Neural progenitor cell (in vitro differentiated cells): ENCODE measurements at regions not wholly inside any gene's neighbourhood (a gene's known extent, or its start where the extent isn't known, plus 50 kb on each side); places are given as distances from the start of the nearest gene placed in this dataset.
A peak's percentile ranks its signal among the peaks of the same experiment; 100 is the strongest.
"Not testable (repeated sequence)": the region's sequence is repeated elsewhere in the genome, so short reads cannot be mapped to it uniquely, and the experiment has no call there.

Experiments used
- DNase-seq: peaks from one replicate; pipeline ENCODE4 v3.0.0-alpha.2; 2016; ENCODE audit warnings: low spot score
- H2AFZ ChIP-seq: fragments of 200-600 bp; sonication (generic); replicated peaks from 2 replicates; pipeline ENCODE4 v1.6.1; 2016; ENCODE audit warnings: antibody characterized with exemption
- H3F3A ChIP-seq: fragments of 200-600 bp; sonication (generic); 2 replicates; pipeline ENCODE4 v1.6.1; 2016; ENCODE audit warnings: antibody characterized with exemption, low read depth
- H3K27ac ChIP-seq: fragments of 200-600 bp; sonication (generic); 2 replicates; pipeline ENCODE4 v1.5.1; 2016; ENCODE audit warnings: mild to moderate bottlenecking
- H3K27me3 ChIP-seq: fragments of 200-600 bp; sonication (generic); 2 replicates; pipeline ENCODE4 v1.6.1; 2016; ENCODE audit warnings: mild to moderate bottlenecking, moderate library complexity
- H3K36me3 ChIP-seq: fragments of 200-600 bp; sonication (generic); 2 replicates; pipeline ENCODE4 v1.5.1; 2016
- H3K4me1 ChIP-seq: fragments of 200-600 bp; sonication (generic); 2 replicates; pipeline ENCODE4 v1.6.1; 2016; ENCODE audit warnings: mixed run types
- H3K4me2 ChIP-seq: fragments of 200-600 bp; sonication (generic); 2 replicates; pipeline ENCODE4 v1.6.1; 2016
- H3K4me3 ChIP-seq: fragments of 200-600 bp; sonication (generic); 2 replicates; pipeline ENCODE4 v1.5.1; 2016
- H3K79me2 ChIP-seq: fragments of 200-600 bp; sonication (generic); 2 replicates; pipeline ENCODE4 v1.6.1; 2016; ENCODE audit warnings: low read depth
- H3K9ac ChIP-seq: fragments of 200-600 bp; sonication (generic); 2 replicates; pipeline ENCODE4 v1.6.1; 2016
- H3K9me3 ChIP-seq: fragments of 200-600 bp; sonication (generic); 2 replicates; pipeline ENCODE4 v1.5.1; 2016; ENCODE audit warnings: low read depth
- H4K20me1 ChIP-seq: fragments of 200-600 bp; sonication (generic); 2 replicates; pipeline ENCODE4 v1.6.1; 2016; ENCODE audit warnings: low read depth
- H3K27ac Mint-ChIP-seq: 3 replicates; pipeline ENCODE4 v1.8.0; 2021; ENCODE audit warnings: mixed read lengths
- H3K27me3 Mint-ChIP-seq: 2 replicates; pipeline ENCODE4 v1.8.0; 2022; ENCODE audit warnings: low read depth, mild to moderate bottlenecking, inconsistent platforms, moderate library complexity, mixed read lengths; ENCODE audit not compliant: insufficient read depth
- H3K36me3 Mint-ChIP-seq: 3 replicates; pipeline ENCODE4 v1.8.0; 2021; ENCODE audit warnings: mixed read lengths
- H3K4me1 Mint-ChIP-seq: 3 replicates; pipeline ENCODE4 v1.8.0; 2021; ENCODE audit warnings: mixed read lengths
- H3K4me3 Mint-ChIP-seq: 3 replicates; pipeline ENCODE4 v1.8.0; 2021; ENCODE audit warnings: mild to moderate bottlenecking, moderate library complexity, mixed read lengths
- H3K9me3 Mint-ChIP-seq: 3 replicates; pipeline ENCODE4 v1.8.0; 2020; ENCODE audit warnings: mixed read lengths
- CTCF ChIP-seq: fragments of 200-600 bp; sonication (generic); IDR thresholded peaks from 2 replicates; pipeline ENCODE4 v1.5.1; 2017; ENCODE audit warnings: antibody characterized with exemption, mild to moderate bottlenecking
- EZH2 ChIP-seq: fragments of 200-600 bp; sonication (generic); IDR thresholded peaks from 2 replicates; pipeline ENCODE4 v1.6.1; 2017; ENCODE audit warnings: antibody characterized with exemption, mild to moderate bottlenecking, moderate library complexity
- EZH2phosphoT487 ChIP-seq: fragments of 200-600 bp; sonication (generic); IDR thresholded peaks from 2 replicates; pipeline ENCODE4 v1.6.1; 2017; ENCODE audit warnings: antibody characterized with exemption

- H3K27me3 ChIP-seq = no peaks in the 10 kb centered on the region
- peak overlapping the region; percentile 9 for H3K4me2 ChIP-seq
- H3K4me1 ChIP-seq = peaks cover 40% of the 10 kb centered on the region
- H3K9ac ChIP-seq = no peak overlapping the region
- peaks cover 2% of the 10 kb centered on the region for H3K9me3 Mint-ChIP-seq
- H3K4me1 Mint-ChIP-seq = peaks cover 71% of the 10 kb centered on the region
- H3K4me3 ChIP-seq = no peak overlapping the region
- TF ChIP-seq EZH2phosphoT487 (no peak), EZH2 (no peak), CTCF (no peak)
- peak overlapping the region; percentile 83 for H3K27ac Mint-ChIP-seq
- no peak overlapping the region for H2AFZ ChIP-seq
- H3K36me3 Mint-ChIP-seq = peaks cover 2% of the 10 kb centered on the region
- no peaks in the 10 kb centered on the region for H3K79me2 ChIP-seq
- no peaks in the 10 kb centered on the region for H4K20me1 ChIP-seq
- H3K27ac ChIP-seq = peak overlapping the region; percentile 55
- peak overlapping the region; percentile 59 for H3K4me3 Mint-ChIP-seq
- peaks cover 20% of the 10 kb centered on the region for H3F3A ChIP-seq
- DNase-seq = peak; percentile 34
- peaks cover 13% of the 10 kb centered on the region for H3K27me3 Mint-ChIP-seq
- H3K9me3 ChIP-seq = no peaks in the 10 kb centered on the region
- H3K36me3 ChIP-seq = no peaks in the 10 kb centered on the region
Measured at GRCh38 chr9:81826517-81826906, 101.7 kb upstream of the SPATA31D4 start.

- Histone ChIP-seq H3K9ac (no peak overlapping the region), H3K27ac (no peak overlapping the region), H3K9me3 (no peaks in the 10 kb centered on the region), H3K79me2 (no peaks in the 10 kb centered on the region), H3F3A (peaks cover 16% of the 10 kb centered on the region), H4K20me1 (no peaks in the 10 kb centered on the region), H3K4me1 (peaks cover 34% of the 10 kb centered on the region), H3K36me3 (no peaks in the 10 kb centered on the region), H3K27me3 (no peaks in the 10 kb centered on the region), H2AFZ (no peak overlapping the region), H3K4me3 (no peak overlapping the region), H3K4me2 (no peak overlapping the region)
- Mint-ChIP-seq H3K4me3 (no peak overlapping the region), H3K36me3 (peaks cover 2% of the 10 kb centered on the region), H3K4me1 (peaks cover 64% of the 10 kb centered on the region), H3K9me3 (peaks cover 2% of the 10 kb centered on the region), H3K27me3 (peaks cover 13% of the 10 kb centered on the region), H3K27ac (no peak overlapping the region)
- no peak for DNase-seq
- TF ChIP-seq EZH2phosphoT487 = no peak
- TF ChIP-seq EZH2 = no peak
- TF ChIP-seq CTCF = no peak
Measured at GRCh38 chr9:81827616-81828296, 100.5 kb upstream of the SPATA31D4 start.

GRCh38 chr9:81829195-81829882, 98.9 kb upstream of the SPATA31D4 start:
- Histone ChIP-seq H3K9me3 (no peaks in the 10 kb centered on the region), H4K20me1 (no peaks in the 10 kb centered on the region), H3K4me3 (no peak overlapping the region), H3F3A (peaks cover 16% of the 10 kb centered on the region), H3K9ac (no peak overlapping the region), H3K36me3 (no peaks in the 10 kb centered on the region), H2AFZ (no peak overlapping the region), H3K4me2 (no peak overlapping the region), H3K4me1 (peaks cover 23% of the 10 kb centered on the region), H3K79me2 (no peaks in the 10 kb centered on the region), H3K27ac (no peak overlapping the region), H3K27me3 (no peaks in the 10 kb centered on the region)
- Mint-ChIP-seq H3K9me3 (peaks cover 2% of the 10 kb centered on the region), H3K27me3 (peaks cover 11% of the 10 kb centered on the region), H3K27ac (peak overlapping the region; percentile 34), H3K4me3 (no peak overlapping the region), H3K4me1 (peaks cover 52% of the 10 kb centered on the region), H3K36me3 (peaks cover 2% of the 10 kb centered on the region)
- DNase-seq = no peak
- TF ChIP-seq EZH2phosphoT487 (no peak), CTCF (no peak), EZH2 (no peak)

GRCh38 chr9:81830431-81830830, 97.8 kb upstream of the SPATA31D4 start:
- H3K27ac Mint-ChIP-seq, H3K4me3 ChIP-seq, H3K27ac ChIP-seq, H3K4me2 ChIP-seq, H3K9me3 Mint-ChIP-seq, H4K20me1 ChIP-seq, H3K36me3 Mint-ChIP-seq, H3K4me3 Mint-ChIP-seq, H3K27me3 Mint-ChIP-seq, H3K9ac ChIP-seq, H3K27me3 ChIP-seq, DNase-seq, H3K79me2 ChIP-seq, H3K36me3 ChIP-seq, H2AFZ ChIP-seq, H3K9me3 ChIP-seq: not testable (repeated sequence)
- H3F3A ChIP-seq = peaks cover 12% of the 10 kb centered on the region
- H3K4me1 ChIP-seq = peaks cover 23% of the 10 kb centered on the region
- peaks cover 41% of the 10 kb centered on the region for H3K4me1 Mint-ChIP-seq
